BLaER1 treated with 17β-estradiol and CSF1 and Interleukin-3, amounts not matched to agents 10 nM and 100 nM (cell line): ENCODE measurements at regions not wholly inside any gene's neighbourhood (a gene's known extent, or its start where the extent isn't known, plus 50 kb on each side); places are given as distances from the start of the nearest gene placed in this dataset.
"Not testable (repeated sequence)": the region's sequence is repeated elsewhere in the genome, so short reads cannot be mapped to it uniquely, and the experiment has no call there.

ENCODE experiments used
- H3K27ac ChIP-seq, 11 experiments: shearing (Covaris generic); formaldehyde crosslinking; 2 replicates each; pipeline ENCODE4 v1.8.1; 2022
- H3K27me3 ChIP-seq, 11 experiments: shearing (Covaris generic); formaldehyde crosslinking; 2 replicates each; pipeline ENCODE4 v1.8.1; 2022
- H3K36me3 ChIP-seq, 11 experiments: shearing (Covaris generic); formaldehyde crosslinking; 2 replicates each; pipeline ENCODE4 v1.8.1; 2022
- H3K4me1 ChIP-seq, 10 experiments: shearing (Covaris generic); formaldehyde crosslinking; 2 replicates each; pipeline ENCODE4 v1.8.1; 2022
- H3K4me2 ChIP-seq, 11 experiments: shearing (Covaris generic); formaldehyde crosslinking; 2 replicates each; pipeline ENCODE4 v1.8.1; 2022
- H3K4me3 ChIP-seq, 10 experiments: shearing (Covaris generic); formaldehyde crosslinking; 2 replicates each; pipeline ENCODE4 v1.8.1; 2022
- H3K9ac ChIP-seq, 11 experiments: shearing (Covaris generic); formaldehyde crosslinking; 2 replicates each; pipeline ENCODE4 v1.8.1; 2022
- H3K9me3 ChIP-seq, 11 experiments: shearing (Covaris generic); formaldehyde crosslinking; replicated peaks in 1 of 11; 2 replicates each; pipeline ENCODE4 v1.8.1; 2022
- H4K20me1 ChIP-seq, 11 experiments: shearing (Covaris generic); formaldehyde crosslinking; 2 replicates each; pipeline ENCODE4 v1.8.1; 2022
- Cebpa-rat ChIP-seq, 11 experiments: shearing (Covaris generic); IDR thresholded peaks; 2 replicates each; pipeline ENCODE4 v1.8.1; 2022

DNA sequence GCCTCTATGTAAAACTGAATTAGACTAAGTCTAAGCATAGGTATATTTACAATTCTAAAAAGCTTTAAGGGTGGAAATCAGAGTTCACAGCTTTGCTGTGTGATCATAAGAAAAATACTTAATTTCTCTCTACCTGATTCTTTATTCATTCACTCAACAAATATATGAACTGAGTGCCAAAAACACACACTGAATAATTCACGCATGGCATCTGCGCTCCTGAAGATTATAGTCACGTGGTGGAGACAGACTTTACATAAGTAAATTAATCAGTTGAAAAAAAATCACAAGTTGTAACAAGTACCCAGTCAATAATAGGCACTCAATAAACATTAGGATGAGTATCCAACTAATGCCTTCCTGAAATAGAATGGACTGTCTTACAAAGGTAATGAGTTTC is 351.6 kb downstream of the METTL4 start:
- 0 out of 20 replicates have a peak, but pooled peaks cover 0 to 6% (median 0%) of the 10 kb centered on the region in 10 experiments for H3K4me1 ChIP-seq
- H3K4me3 ChIP-seq, result no peak overlapping the region
- no peaks in the 10 kb centered on the region for H4K20me1 ChIP-seq
- no peaks in the 10 kb centered on the region for H3K36me3 ChIP-seq
- H3K4me2 ChIP-seq, result no peak overlapping the region
- TF ChIP-seq Cebpa-rat (IDR thresholded peaks at IDR 0.05), result no peak
- H3K27me3 ChIP-seq, result no peaks in the 10 kb centered on the region
- peaks cover 0 to 10% (median 8%) of the 10 kb centered on the region in 11 experiments; a peak in 13 of 22 replicates for H3K9me3 ChIP-seq
- no peak overlapping the region for H3K27ac ChIP-seq
- no peak overlapping the region for H3K9ac ChIP-seq

DNA sequence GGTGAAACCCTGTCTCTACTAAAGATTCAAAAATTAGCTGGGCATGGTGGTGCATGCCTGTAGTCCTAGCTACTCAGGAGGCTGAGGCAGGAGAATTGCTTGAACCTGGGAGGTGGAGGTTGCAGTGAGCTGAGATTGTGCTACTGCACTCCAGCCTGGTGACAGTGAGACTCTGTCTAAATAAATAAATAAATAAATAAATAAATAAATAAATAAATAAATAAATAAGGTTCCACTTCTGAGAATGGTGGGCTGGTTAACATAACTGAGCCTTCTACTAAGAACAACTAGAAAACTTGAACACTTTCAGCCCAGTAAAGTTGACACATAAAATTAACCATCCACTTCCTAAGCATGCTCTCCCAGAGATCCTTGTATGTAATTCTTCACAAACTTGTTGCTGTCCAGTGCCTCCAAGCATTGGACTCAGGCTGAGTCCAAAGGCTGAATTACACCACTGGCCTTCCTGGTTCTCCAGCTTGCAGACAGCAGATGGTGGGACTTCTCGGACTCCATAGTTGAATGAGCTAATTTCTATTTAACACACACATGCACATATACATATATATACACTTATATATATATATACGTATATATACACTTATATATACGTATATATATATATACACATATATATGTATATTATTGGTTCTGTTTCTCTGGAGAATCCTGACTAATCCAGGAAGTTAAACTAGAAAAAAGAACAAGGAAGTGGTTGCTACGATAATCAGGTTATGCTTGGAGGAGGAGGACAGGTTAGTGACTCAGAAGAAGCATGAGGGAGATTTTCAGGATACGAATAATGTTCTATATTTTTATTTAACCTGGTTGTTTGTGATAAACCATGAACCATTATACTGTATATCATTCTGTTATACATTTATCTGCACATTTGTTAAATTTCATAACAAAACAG is 348.8 kb downstream of the METTL4 start:
- Histone ChIP-seq H3K9ac (no peak overlapping the region), H3K4me2 (no peak overlapping the region), H4K20me1 (no peaks in the 10 kb centered on the region), H3K36me3 (no peaks in the 10 kb centered on the region), H3K4me3 (no peak overlapping the region), H3K27me3 (no peaks in the 10 kb centered on the region), H3K27ac (no peak overlapping the region), H3K4me1 (no peaks in the 10 kb centered on the region), H3K9me3 (no peaks in the 10 kb centered on the region)
- no peak for TF ChIP-seq Cebpa-rat (IDR thresholded peaks at IDR 0.05)

DNA sequence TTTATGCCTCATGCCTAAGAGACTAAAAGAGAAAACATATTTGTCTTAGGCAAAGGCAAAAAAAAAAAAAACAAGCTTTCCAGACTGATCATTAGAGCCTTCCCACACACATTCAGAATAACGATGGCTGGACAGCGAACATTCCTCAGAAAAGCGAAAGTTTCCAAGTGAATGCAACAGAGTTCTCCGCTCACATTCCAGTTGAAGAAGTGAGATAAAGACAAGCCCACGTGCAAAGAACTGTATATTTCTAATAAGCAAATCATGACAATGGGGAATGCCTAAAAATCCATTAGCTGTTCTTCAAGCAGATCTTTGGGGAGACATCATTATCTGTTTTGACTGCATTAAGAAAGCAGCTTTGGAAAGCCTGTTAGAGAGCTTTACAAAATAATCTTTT is 347.9 kb downstream of the METTL4 start:
- Histone ChIP-seq H3K9ac (no peak overlapping the region), H3K4me3 (no peak overlapping the region), H3K27ac (no peak overlapping the region), H4K20me1 (no peaks in the 10 kb centered on the region), H3K36me3 (no peaks in the 10 kb centered on the region), H3K4me1 (no peaks in the 10 kb centered on the region), H3K9me3 (no peaks in the 10 kb centered on the region), H3K27me3 (no peaks in the 10 kb centered on the region), H3K4me2 (no peak overlapping the region)
- no peak for TF ChIP-seq Cebpa-rat (IDR thresholded peaks at IDR 0.05)

DNA sequence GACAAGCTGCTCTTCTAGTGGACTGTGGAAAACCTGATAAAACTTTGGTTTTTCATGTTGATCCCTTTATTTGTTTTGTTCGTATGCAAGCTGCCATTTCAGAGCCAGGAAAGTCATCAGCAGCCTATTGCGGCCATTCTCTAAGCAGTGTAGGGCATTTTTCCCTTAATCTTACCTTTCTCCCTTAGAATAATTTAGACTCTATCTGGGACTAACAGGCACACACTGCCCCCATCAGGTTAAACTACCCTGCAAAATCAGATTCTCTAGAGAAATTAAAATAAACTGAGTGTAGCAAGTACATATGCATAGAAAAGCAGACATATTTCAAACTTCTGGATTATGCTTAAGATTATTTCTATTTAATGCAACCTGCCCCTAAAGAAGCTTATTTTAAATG is 347.5 kb downstream of the METTL4 start:
- TF ChIP-seq Cebpa-rat (IDR thresholded peaks at IDR 0.05), result no peak
- Histone ChIP-seq H3K27me3 (no peaks in the 10 kb centered on the region), H4K20me1 (no peaks in the 10 kb centered on the region), H3K36me3 (no peaks in the 10 kb centered on the region), H3K4me3 (no peak overlapping the region), H3K27ac (no peak overlapping the region), H3K9ac (no peak overlapping the region), H3K9me3 (no peaks in the 10 kb centered on the region), H3K4me1 (no peaks in the 10 kb centered on the region), H3K4me2 (no peak overlapping the region)

DNA sequence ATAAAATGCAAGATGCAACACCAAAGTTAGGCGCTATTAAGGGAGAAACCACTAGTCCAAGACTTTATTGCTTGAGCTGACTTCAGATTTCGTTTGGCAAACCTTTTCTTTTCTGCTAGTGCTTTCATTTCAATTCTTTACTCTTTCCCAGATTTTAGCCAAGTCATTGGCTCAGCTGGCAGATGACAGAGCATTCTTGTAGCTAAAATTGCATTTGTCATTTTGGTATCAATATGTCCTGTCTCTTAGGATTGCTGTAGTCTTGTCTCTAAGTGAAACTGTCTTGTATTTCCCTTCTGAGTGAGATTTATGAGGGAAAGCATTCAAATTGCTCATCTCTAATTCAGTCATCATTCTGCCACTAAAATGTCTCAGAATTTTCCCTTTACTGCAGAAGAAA is 335.1 kb downstream of the METTL4 start:
- H3K9ac ChIP-seq, result no peak overlapping the region
- no peaks in the 10 kb centered on the region for H4K20me1 ChIP-seq
- no peak overlapping the region for H3K27ac ChIP-seq
- no peak overlapping the region for H3K4me3 ChIP-seq
- no peaks in the 10 kb centered on the region for H3K9me3 ChIP-seq
- H3K36me3 ChIP-seq, result no peaks in the 10 kb centered on the region
- H3K4me1 ChIP-seq, result peaks cover 0 to 6% (median 0%) of the 10 kb centered on the region in 10 experiments; a peak in 1 of 20 replicates
- H3K27me3 ChIP-seq, result no peaks in the 10 kb centered on the region
- no peak for TF ChIP-seq Cebpa-rat (IDR thresholded peaks at IDR 0.05)
- H3K4me2 ChIP-seq, result no peak overlapping the region

DNA sequence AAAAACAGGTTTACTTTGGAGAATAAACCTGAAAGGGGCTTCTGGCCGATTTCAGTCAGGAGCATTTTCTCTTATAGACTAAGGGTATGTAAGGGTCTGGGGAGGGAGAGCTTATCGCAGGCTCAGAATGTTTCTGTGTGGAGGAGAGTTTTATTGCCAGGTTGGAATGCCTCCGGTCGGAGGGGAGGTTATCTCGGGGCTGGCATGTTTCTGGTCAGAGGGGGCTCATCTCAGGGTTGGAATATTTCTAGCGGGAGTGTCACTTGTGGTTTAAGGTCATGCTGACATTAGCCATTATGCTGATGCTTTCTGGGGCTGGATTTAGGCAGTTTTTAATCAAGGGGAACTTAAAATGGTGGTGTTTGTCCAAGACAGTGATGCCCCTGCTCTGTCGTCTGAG is 333.6 kb downstream of the METTL4 start:
- no peaks in the 10 kb centered on the region for H3K9me3 ChIP-seq
- H3K36me3 ChIP-seq, result no peaks in the 10 kb centered on the region
- no peaks in the 10 kb centered on the region for H3K27me3 ChIP-seq
- no peak for TF ChIP-seq Cebpa-rat (IDR thresholded peaks at IDR 0.05)
- H4K20me1 ChIP-seq, result no peaks in the 10 kb centered on the region
- H3K9ac ChIP-seq, result no peak overlapping the region
- peaks cover 0 to 6% (median 0%) of the 10 kb centered on the region in 10 experiments; a peak in 1 of 20 replicates for H3K4me1 ChIP-seq
- no peak overlapping the region for H3K4me2 ChIP-seq
- H3K27ac ChIP-seq, result no peak overlapping the region
- H3K4me3 ChIP-seq, result no peak overlapping the region

DNA sequence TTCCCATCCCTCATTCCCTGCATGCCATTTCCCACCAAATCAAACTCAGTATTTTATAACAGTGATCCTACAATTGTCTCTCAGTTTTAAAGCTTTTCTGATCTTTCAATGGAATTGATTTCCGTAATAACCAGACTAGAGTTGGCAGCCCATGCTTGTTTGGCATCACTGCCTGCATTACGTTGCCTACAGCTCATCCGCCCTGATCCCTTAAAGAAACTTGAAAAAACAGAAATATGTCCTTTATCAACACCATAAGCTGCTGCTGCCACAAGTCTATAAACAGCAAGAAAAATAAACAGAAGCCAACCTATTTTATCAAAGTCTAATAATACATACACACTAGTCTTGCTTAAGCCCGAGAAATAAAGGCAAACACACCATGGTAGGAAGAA is 331.0 kb downstream of the METTL4 start:
- no peaks in the 10 kb centered on the region for H3K9me3 ChIP-seq
- no peak overlapping the region for H3K4me3 ChIP-seq
- no peaks in the 10 kb centered on the region for H4K20me1 ChIP-seq
- no peaks in the 10 kb centered on the region for H3K27me3 ChIP-seq
- H3K4me1 ChIP-seq, result peaks cover 0 to 6% (median 0%) of the 10 kb centered on the region in 10 experiments; a peak in 1 of 20 replicates
- H3K27ac ChIP-seq, result no peak overlapping the region
- H3K4me2 ChIP-seq, result no peak overlapping the region
- H3K9ac ChIP-seq, result no peak overlapping the region
- TF ChIP-seq Cebpa-rat (IDR thresholded peaks at IDR 0.05), result no peak
- no peaks in the 10 kb centered on the region for H3K36me3 ChIP-seq

DNA sequence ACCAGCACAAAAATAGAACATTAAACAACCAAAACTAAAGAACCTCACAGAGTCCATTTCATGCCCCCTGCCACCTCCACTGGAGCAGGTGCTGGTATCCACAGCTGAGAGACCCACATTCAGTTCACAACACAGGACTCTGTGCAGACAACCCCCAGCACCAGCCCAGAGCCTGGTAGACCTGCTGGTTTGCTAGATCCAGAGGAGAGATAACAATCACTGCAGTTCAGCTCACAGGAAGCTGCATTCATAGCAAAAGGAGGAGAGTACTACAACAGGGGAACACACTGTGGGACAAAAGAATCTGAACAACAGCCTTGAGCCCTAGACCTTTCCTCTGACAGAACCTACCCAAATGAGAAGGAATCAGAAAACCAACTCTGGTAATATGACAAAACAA is 326.7 kb downstream of the METTL4 start:
- Histone ChIP-seq H3K9me3 (no peaks in the 10 kb centered on the region; a peak in 1 of 22 replicates), H3K36me3 (no peaks in the 10 kb centered on the region), H3K9ac (no peak overlapping the region), H3K27me3 (no peaks in the 10 kb centered on the region), H3K4me3 (no peak overlapping the region), H3K4me1 (peaks cover 0 to 5% (median 0%) of the 10 kb centered on the region in 10 experiments; a peak in 1 of 20 replicates), H3K4me2 (no peak overlapping the region), H3K27ac (no peak overlapping the region), H4K20me1 (no peaks in the 10 kb centered on the region)
- TF ChIP-seq Cebpa-rat (IDR thresholded peaks at IDR 0.05), result no peak

DNA sequence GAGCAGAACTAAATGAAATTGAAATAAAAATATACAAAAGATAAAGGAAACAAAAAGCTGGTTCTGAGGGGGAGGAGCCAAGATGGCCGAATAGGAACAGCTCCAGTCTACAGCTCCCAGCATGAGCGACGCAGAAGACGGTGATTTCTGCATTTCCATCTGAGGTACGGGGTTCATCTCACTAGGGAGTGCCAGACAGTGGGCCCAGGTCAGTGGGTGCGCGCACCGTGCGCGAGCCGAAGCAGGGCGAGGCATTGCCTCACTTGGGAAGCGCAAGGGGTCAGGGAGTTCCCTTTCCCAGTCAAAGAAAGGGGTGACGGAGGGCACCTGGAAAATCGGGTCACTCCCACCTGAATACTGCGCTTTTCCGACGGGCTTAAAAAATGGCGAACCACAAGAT is 324.2 kb downstream of the METTL4 start:
- H3K4me2 ChIP-seq, H4K20me1 ChIP-seq, H3K36me3 ChIP-seq, H3K27ac ChIP-seq, H3K4me1 ChIP-seq, H3K9ac ChIP-seq, H3K4me3 ChIP-seq, H3K9me3 ChIP-seq, H3K27me3 ChIP-seq: not testable (repeated sequence)

DNA sequence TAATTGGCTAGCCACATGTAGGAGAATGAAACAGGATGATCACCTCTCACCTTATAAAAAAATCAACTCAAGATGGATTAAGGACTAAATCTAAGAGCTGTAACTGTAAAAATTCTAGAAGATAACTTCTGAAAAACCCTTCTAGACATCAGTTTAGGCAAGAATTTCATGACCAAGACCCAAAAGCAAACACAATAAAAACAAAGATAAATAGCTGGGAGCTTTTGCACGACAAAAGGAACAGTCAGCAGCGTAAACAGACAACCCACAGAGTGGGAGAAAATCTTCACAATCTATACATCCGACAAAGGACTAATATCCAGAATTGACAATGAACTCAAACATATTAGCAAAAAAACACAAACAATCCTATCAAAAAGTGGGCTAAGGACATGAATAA is 316.3 kb downstream of the METTL4 start:
- Histone ChIP-seq H3K9ac (no peak overlapping the region), H3K9me3 (peaks cover 0 to 15% (median 3%) of the 10 kb centered on the region in 11 experiments; a peak in 9 of 22 replicates), H3K4me1 (no peaks in the 10 kb centered on the region), H3K36me3 (no peaks in the 10 kb centered on the region), H4K20me1 (no peaks in the 10 kb centered on the region), H3K27me3 (no peaks in the 10 kb centered on the region), H3K4me2 (no peak overlapping the region), H3K27ac (no peak overlapping the region), H3K4me3 (no peak overlapping the region)
- TF ChIP-seq Cebpa-rat (IDR thresholded peaks at IDR 0.05), result no peak
